ENCODE measurements at regions not wholly inside any gene's neighbourhood (a gene's known extent, or its start where the extent isn't known, plus 50 kb on each side); places are given as distances from the start of the nearest gene placed in this dataset.

- Mint-ChIP-seq H3K27ac (ENCODE audit: unreplicated experiment) (no peak overlapping the region), H3K36me3 (ENCODE audit: low read depth, unreplicated experiment) (no peaks in the 10 kb centered on the region)
- DNase-seq (ENCODE audit: low read depth): no peak
Observed at GRCh38 chr21:26679284-26679683, 106.2 kb upstream of the CYYR1 start.

GRCh38 chr21:26674323-26674722 lies 101.2 kb upstream of the CYYR1 start:
- no peaks in the 10 kb centered on the region for H3K36me3 ChIP-seq (ENCODE audit: insufficient read depth, low read length)
- no peak for TF ChIP-seq EZH2 (IDR thresholded peaks at IDR 0.05; ENCODE audit: insufficient read depth, low read length)
- no peak for TF ChIP-seq CTCF (IDR thresholded peaks at IDR 0.05; ENCODE audit: insufficient read depth, low read depth, low read length)
- no peaks in the 10 kb centered on the region for H3K27me3 ChIP-seq (ENCODE audit: insufficient read depth, low read length)
- no peaks in the 10 kb centered on the region for H4K20me1 ChIP-seq (ENCODE audit: insufficient read depth, low read length)
- Mint-ChIP-seq H3K9me3 (ENCODE audit: unreplicated experiment) (peaks cover 5% of the 10 kb centered on the region), H3K36me3 (ENCODE audit: low read depth, unreplicated experiment) (no peaks in the 10 kb centered on the region), H3K4me1 (ENCODE audit: low read depth, unreplicated experiment) (no peaks in the 10 kb centered on the region), H3K27me3 (ENCODE audit: low read depth, unreplicated experiment) (no peaks in the 10 kb centered on the region), H3K27ac (ENCODE audit: unreplicated experiment) (no peak overlapping the region), H3K4me3 (ENCODE audit: unreplicated experiment) (no peak overlapping the region)
- H3K4me3 ChIP-seq (ENCODE audit: insufficient read depth, low read depth, low read length): no peak overlapping the region
- DNase-seq (ENCODE audit: low read depth) (no peak), FAIRE-seq (no peak)
- no peak overlapping the region for H3K9ac ChIP-seq (ENCODE audit: low read length)
- no peak overlapping the region for H2AFZ ChIP-seq (ENCODE audit: low read depth, low read length)
- no peaks in the 10 kb centered on the region for H3K4me1 ChIP-seq (ENCODE audit: insufficient read depth, low read length)
- no peaks in the 10 kb centered on the region for H3K9me3 ChIP-seq (ENCODE audit: insufficient read depth, low read depth, low read length)
- H3K4me2 ChIP-seq (ENCODE audit: low read length): no peak overlapping the region
- no peaks in the 10 kb centered on the region for H3K79me2 ChIP-seq (ENCODE audit: insufficient read depth, low read length)
- no peak overlapping the region for H3K27ac ChIP-seq (ENCODE audit: low read depth, low read length)

More at GRCh38 chr21:26679284-26679683, 106.2 kb upstream of the CYYR1 start:
- Histone ChIP-seq H3K36me3 (ENCODE audit: insufficient read depth, low read length) (no peaks in the 10 kb centered on the region), H3K27ac (ENCODE audit: low read depth, low read length) (no peak overlapping the region), H3K4me3 (ENCODE audit: insufficient read depth, low read depth, low read length) (no peak overlapping the region), H3K4me2 (ENCODE audit: low read length) (no peak overlapping the region), H3K27me3 (ENCODE audit: insufficient read depth, low read length) (no peaks in the 10 kb centered on the region), H3K79me2 (ENCODE audit: insufficient read depth, low read length) (no peaks in the 10 kb centered on the region), H2AFZ (ENCODE audit: low read depth, low read length) (no peak overlapping the region), H3K9ac (ENCODE audit: low read length) (no peak overlapping the region), H4K20me1 (ENCODE audit: insufficient read depth, low read length) (no peaks in the 10 kb centered on the region), H3K4me1 (ENCODE audit: insufficient read depth, low read length) (no peaks in the 10 kb centered on the region), H3K9me3 (ENCODE audit: insufficient read depth, low read depth, low read length) (no peaks in the 10 kb centered on the region)
- no peak overlapping the region for H3K4me3 Mint-ChIP-seq (ENCODE audit: unreplicated experiment)
- no peaks in the 10 kb centered on the region for H3K4me1 Mint-ChIP-seq (ENCODE audit: low read depth, unreplicated experiment)
- no peaks in the 10 kb centered on the region for H3K9me3 Mint-ChIP-seq (ENCODE audit: unreplicated experiment)
- no peak for FAIRE-seq
- TF ChIP-seq EZH2 (IDR thresholded peaks at IDR 0.05; ENCODE audit: insufficient read depth, low read length): no peak
- no peak for TF ChIP-seq CTCF (IDR thresholded peaks at IDR 0.05; ENCODE audit: insufficient read depth, low read depth, low read length)
- no peaks in the 10 kb centered on the region for H3K27me3 Mint-ChIP-seq (ENCODE audit: low read depth, unreplicated experiment)

GRCh38 chr21:26669215-26669764 lies 96.2 kb upstream of the CYYR1 start:
- H3K27me3 Mint-ChIP-seq (ENCODE audit: low read depth, unreplicated experiment): peaks cover 6% of the 10 kb centered on the region
- TF ChIP-seq CTCF (IDR thresholded peaks at IDR 0.05; ENCODE audit: insufficient read depth, low read depth, low read length) (no peak), EZH2 (IDR thresholded peaks at IDR 0.05; ENCODE audit: insufficient read depth, low read length) (no peak)
- H3K36me3 ChIP-seq (ENCODE audit: insufficient read depth, low read length): no peaks in the 10 kb centered on the region
- H4K20me1 ChIP-seq (ENCODE audit: insufficient read depth, low read length): no peaks in the 10 kb centered on the region
- no peaks in the 10 kb centered on the region for H3K4me1 ChIP-seq (ENCODE audit: insufficient read depth, low read length)
- no peak overlapping the region for H3K9ac ChIP-seq (ENCODE audit: low read length)
- H3K27ac Mint-ChIP-seq (ENCODE audit: unreplicated experiment): no peak overlapping the region
- peaks cover 24% of the 10 kb centered on the region for H3K9me3 Mint-ChIP-seq (ENCODE audit: unreplicated experiment)
- no peak overlapping the region for H3K4me2 ChIP-seq (ENCODE audit: low read length)
- no peaks in the 10 kb centered on the region for H3K79me2 ChIP-seq (ENCODE audit: insufficient read depth, low read length)
- H3K4me3 ChIP-seq (ENCODE audit: insufficient read depth, low read depth, low read length): no peak overlapping the region
- H3K27me3 ChIP-seq (ENCODE audit: insufficient read depth, low read length): no peaks in the 10 kb centered on the region
- no peak for FAIRE-seq
- H3K4me3 Mint-ChIP-seq (ENCODE audit: unreplicated experiment): no peak overlapping the region
- no peaks in the 10 kb centered on the region for H3K36me3 Mint-ChIP-seq (ENCODE audit: low read depth, unreplicated experiment)
- H3K4me1 Mint-ChIP-seq (ENCODE audit: low read depth, unreplicated experiment): no peaks in the 10 kb centered on the region
- no peak overlapping the region for H2AFZ ChIP-seq (ENCODE audit: low read depth, low read length)
- no peak for DNase-seq (ENCODE audit: low read depth)
- H3K27ac ChIP-seq (ENCODE audit: low read depth, low read length): no peak overlapping the region
- H3K9me3 ChIP-seq (ENCODE audit: insufficient read depth, low read depth, low read length): no peaks in the 10 kb centered on the region
